NCI-H446 (cell line): ENCODE measurements at regions not wholly inside any gene's neighbourhood (a gene's known extent, or its start where the extent isn't known, plus 50 kb on each side); places are given as distances from the start of the nearest gene placed in this dataset.
A peak's percentile ranks its signal among the peaks of the same experiment; 100 is the strongest.
"Not testable (repeated sequence)": the region's sequence is repeated elsewhere in the genome, so short reads cannot be mapped to it uniquely, and the experiment has no call there.

ENCODE experiments used
- DNase-seq, 2 experiments: peaks; one replicate each; lab custom pipeline; 2025; lab: John Stamatoyannopoulos, UW

GRCh38 chr18:42474577-42474976, 519.5 kb downstream of the PIK3C3 start:
- no peak for DNase-seq

DNA sequence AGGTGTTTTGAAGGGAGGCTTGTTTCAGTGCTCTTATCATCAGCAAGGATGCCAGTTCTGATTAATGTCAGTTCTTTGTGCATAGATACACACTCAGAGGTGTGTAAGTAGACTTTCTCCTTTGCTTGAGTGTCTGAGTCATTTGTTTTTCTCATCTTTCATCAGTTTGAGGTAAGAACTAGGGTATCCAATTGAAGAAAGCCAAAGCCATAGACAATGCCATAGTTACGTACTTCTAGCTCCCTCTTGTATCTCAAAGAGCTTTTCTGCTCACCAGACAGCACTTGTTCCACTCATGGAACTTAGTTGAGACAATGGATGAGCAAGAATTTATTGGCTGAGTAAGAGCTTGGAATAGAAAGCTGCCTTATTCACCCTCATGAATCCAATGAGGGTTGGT, 520.1 kb downstream of the PIK3C3 start:
- no peak for DNase-seq

GRCh38 chr18:42477267-42477666, 522.2 kb downstream of the PIK3C3 start:
- no peak for DNase-seq

GRCh38 chr18:42480441-42480840, 525.4 kb downstream of the PIK3C3 start:
- no peak for DNase-seq

- DNase-seq: no peak
Measured at GRCh38 chr18:42484648-42485047, 529.6 kb downstream of the PIK3C3 start.

- no peak for DNase-seq
Measured at GRCh38 chr18:42486271-42486670, 531.2 kb downstream of the PIK3C3 start.

GRCh38 chr18:42508683-42509296, 553.8 kb downstream of the PIK3C3 start:
- no peak for DNase-seq

- DNase-seq: no peak
Measured at GRCh38 chr18:42509750-42510415, 554.8 kb downstream of the PIK3C3 start.

DNA sequence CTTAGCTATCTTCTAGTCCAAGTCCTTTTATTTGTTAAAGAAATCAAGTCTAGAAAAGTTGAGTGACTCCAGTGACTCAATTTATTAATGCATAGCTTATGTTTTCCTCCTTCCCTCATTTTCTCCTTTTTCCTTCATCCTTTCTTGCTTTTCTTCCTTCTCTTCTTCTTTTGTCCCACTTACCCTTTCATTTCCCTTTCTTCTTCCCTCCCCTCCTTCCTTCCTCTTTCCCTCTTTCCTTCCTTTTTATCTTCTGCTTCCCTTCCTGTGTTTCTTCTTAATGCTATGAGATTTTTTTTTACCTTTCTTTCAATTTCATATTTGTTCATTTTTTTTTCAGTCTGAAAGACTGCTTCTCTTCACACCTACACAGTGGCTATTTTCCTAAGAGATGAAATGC, 555.5 kb downstream of the PIK3C3 start:
- no peak for DNase-seq

- DNase-seq: peak; percentile 7 to 71
Measured at GRCh38 chr18:42513441-42513840, 558.4 kb downstream of the PIK3C3 start.

DNA sequence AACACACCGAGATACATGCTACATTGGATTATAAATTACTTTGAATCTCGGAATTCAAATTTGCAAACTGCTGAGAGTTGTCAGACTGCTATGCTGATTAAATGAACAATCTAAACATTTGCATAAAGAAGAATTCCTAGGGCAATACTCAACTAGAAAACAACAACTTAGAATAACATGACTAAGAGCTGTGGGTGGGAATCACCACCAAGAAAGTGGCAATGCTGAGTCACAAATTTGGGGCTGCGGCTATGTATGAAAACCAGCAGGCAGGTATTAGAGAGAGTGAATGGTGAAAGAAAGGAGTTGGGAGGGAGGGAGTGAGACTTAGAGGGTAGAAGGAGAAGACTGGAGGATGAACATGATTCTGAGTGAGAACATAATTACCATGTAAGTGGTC, 559.5 kb downstream of the PIK3C3 start:
- DNase-seq: no peak

DNA sequence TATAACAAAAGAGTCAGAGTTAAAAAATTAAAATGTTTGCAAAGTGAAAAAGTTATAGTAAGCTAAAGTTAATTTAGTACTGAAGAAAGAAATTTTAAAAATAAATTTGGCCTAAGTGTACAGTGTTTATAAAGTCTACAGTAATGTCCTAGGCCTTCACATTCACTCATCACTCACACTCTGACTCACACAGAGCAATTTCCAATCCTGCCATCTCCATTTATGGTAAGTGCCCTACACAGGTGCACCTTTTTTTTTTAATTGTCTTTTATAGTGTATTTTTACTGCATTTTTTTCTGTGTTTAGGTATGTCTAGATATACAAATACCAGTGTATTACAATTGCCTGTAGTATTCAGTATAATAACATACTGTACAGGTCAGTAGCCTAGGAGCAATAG, 562.9 kb downstream of the PIK3C3 start:
- DNase-seq: no peak

- DNase-seq: not testable (repeated sequence)
Measured at GRCh38 chr18:42518331-42518730, 563.3 kb downstream of the PIK3C3 start.

DNA sequence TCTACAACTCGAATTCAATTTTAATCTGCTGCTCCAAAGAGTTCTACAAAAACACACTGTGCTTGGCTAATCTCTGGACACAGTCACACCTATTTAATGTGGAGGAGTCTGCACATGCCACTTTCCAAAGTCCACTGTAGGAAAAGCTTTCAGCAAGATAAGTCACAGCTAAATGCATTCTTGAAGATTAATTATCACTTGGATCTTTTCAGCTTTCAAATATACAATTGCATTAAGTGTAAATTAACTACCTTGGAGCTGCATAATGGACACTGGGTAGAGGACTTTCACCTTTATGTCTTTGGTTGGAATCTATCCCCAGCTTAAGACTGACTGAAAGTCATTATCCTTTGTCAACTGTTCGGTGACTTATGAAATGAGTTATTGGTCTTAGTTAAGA, 565.1 kb downstream of the PIK3C3 start:
- no peak for DNase-seq

DNA sequence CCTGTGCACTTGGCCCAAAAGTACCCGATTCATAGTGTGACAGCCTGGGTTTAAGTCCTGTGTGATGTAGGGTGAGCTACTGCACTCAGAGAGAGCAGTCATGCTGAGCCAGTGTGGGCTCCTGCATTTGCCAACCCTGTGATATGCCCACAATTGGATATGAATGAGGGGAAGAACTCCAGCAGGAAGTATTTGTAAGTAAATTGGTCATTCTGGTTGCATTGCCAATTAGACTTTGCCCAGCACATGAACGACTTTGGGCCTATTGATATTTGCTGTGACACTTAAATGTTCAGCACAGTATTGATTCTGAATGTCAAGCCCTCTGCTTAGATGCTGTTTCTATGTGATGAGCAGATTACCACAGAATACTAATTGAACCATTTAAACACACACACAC, 570.9 kb downstream of the PIK3C3 start:
- peak in 1 of 2 experiments; percentile 23 for DNase-seq

DNA sequence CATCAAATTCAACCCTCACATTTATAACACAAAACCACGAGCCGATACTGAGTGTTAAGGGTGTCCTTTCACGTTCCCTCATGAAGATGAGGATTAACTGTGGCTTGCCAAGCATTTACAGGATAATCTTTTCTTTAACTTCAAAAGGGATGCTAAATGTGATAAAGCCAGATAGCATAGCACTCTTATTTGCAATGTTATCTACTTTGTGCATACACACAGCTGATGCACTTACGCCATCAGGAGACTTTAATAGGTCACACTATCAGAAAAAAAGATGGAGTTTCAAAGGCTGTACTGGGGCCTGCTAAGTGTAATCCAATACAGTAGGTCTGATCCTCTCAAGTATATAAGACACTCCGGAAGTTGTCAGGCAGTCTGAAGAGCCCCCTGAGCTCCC, 572.7 kb downstream of the PIK3C3 start:
- DNase-seq: no peak

DNA sequence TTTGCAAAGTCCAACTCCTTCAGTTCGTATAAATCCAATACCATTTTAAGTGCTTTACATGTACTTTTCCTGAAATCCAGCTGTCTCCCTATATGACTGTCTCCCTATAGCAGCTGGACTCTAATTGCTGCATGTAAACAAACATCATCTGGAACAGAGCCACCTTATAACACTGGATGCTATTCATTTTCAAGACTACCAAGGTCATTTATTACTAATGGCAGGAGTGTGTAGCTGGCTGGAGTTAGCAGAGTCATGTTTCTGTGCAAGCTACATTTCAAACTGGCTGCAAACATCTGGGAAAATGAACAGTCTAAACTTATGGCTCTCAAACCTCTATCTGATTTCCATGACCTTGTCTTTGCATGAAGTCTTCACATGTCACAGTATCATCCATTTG, 575.2 kb downstream of the PIK3C3 start:
- no peak for DNase-seq

DNA sequence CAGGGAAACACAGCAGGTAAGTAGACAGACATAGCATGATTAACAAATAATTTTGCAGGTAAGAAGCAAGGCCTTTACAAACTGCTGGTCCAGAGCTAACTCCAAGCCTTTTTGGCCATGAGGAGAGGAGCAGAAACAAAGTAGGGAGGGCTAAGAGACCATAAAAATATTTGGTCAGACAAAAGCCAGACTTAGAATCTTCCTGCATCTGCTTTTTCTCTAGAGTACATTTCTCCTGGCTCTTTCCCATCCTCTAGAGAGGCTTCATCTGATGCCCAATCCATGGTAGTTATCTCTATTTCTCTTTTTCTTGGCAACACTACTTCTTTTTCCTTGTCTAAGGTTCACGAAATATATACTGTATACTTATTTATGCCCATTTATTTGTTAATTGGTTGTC, 577.1 kb downstream of the PIK3C3 start:
- DNase-seq: no peak

GRCh38 chr18:42533009-42533575, 578.1 kb downstream of the PIK3C3 start:
- DNase-seq: no peak

DNA sequence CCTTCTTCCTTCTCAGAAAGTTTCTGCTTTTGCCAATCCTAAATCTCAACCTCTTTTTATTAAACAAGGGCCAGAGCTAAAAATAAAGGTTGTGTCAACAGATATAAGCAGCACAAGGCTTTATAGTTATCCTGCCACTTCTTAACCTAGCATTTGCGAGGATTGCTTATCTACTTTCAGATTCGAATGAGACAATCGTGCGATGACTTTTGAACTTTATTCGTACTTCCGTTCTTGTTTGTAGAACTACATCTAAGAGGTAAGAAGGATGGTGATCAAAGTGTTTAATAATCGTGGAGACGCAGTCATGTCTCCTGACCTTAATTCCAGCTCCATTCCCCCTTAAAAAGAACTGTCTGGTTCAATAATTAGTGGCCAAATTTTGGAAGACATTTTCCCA, 578.6 kb downstream of the PIK3C3 start:
- no peak for DNase-seq

DNA sequence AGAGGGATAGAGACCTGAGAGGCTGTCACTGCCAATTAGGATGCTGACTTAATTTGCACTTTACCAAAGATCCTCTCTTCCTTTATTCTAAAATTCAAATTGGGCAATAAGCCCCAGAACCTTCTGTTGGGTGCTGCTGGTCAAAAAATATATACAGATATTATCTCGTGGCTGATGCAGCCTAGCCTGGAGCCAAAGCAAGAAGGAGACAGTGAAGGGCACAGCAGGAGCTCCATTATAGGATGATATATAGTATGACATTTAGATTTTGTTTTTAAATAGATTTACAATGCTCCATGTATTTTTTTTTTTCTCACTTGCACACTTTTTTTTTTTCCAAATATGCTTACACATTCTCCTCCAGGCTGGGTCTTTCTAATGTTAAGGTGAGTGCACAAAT, 579.3 kb downstream of the PIK3C3 start:
- peak in 1 of 2 experiments; percentile 13 for DNase-seq

DNA sequence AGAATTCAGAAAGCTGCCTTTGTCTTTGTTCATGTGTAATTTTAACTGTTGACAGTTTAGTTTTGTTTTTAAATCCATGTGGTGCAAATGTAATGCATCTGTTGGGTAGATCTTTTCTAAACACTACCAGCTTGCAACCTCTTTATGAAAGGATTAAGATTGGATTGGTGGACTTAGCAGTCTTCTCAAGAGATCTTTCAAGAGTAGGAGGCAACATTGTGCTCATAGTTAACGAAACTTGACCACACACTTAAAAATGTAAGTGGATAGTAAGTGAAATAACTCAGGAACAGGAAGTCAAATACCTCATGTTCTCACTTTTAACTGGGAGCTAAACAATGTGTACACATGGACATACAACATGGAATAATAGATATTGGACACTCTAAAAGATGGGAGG, 579.0 kb downstream of the RIT2 start:
- no peak for DNase-seq

GRCh38 chr18:42537291-42537690, 578.2 kb downstream of the RIT2 start:
- DNase-seq: no peak

DNA sequence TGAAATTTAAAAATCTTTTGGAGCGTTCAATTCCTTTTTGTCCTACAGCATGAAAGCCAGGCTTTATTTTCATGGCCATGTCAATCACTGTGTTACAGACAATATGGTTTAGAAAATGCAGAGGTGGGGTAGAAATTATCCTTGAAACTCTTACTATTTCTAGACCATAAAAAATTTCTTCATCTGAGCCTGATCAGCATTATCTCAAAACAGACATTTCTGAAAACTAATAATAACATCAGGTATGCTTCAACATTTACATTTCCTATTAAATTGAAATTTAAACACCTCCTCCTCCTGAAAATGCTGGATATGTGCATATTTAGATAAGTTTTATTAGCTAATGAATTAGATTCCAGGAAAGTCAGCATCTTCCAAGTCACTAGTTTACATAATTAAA, 570.6 kb downstream of the RIT2 start:
- no peak for DNase-seq
